Kidney (tissue), 13 donors: ENCODE measurements at regions not wholly inside any gene's neighbourhood (a gene's known extent, or its start where the extent isn't known, plus 50 kb on each side); places are given as distances from the start of the nearest gene placed in this dataset.

Experiments
- DNase-seq, 5 donors: peaks; one replicate each; pipeline ENCODE4 v3.0.0-alpha.2; 2013 to 2020
- FAIRE-seq: peaks from 2 replicates; lab custom pipeline; 2012; peaks lifted over from hg19 to GRCh38; lab: Jason Lieb, UNC
- H3K27ac ChIP-seq, 2 donors: one replicate each; pipeline ENCODE4 v1.7.0; 2013; ENCODE audit warnings: low read depth in 2 of 2, low read length in 2 of 2, inconsistent platforms in 1 of 2
- H3K27me3 ChIP-seq: one replicate; pipeline ENCODE4 v1.7.1; 2013; ENCODE audit warnings: low read length, inconsistent platforms; ENCODE audit not compliant: control insufficient read depth, insufficient read depth
- H3K36me3 ChIP-seq, 3 donors: one replicate each; pipeline versions ENCODE4 v1.7.0 to v1.7.1; 2013; ENCODE audit warnings: low read length in 3 of 3, control low read depth in 1 of 3, inconsistent platforms in 1 of 3; ENCODE audit not compliant: insufficient read depth in 3 of 3, control insufficient read depth in 2 of 3
- H3K4me1 ChIP-seq, 3 donors: one replicate each; pipeline versions ENCODE4 v1.7.0 to v1.7.1; 2013; ENCODE audit warnings: low read length in 3 of 3, inconsistent platforms in 1 of 3, low read depth in 1 of 3; ENCODE audit not compliant: control insufficient read depth in 2 of 3, insufficient read depth in 2 of 3
- H3K4me3 ChIP-seq, 3 donors: one replicate each; pipeline versions ENCODE4 v1.7.0 to v1.8.1; 2013; ENCODE audit warnings: low read length in 3 of 3, control low read depth in 1 of 3, inconsistent platforms in 1 of 3
- H3K9ac ChIP-seq, 3 donors: one replicate each; pipeline versions ENCODE4 v1.7.0 to v1.7.1; 2013; ENCODE audit warnings: low read length in 3 of 3, control low read depth in 1 of 3, inconsistent platforms in 1 of 3
- H3K9me3 ChIP-seq, 3 donors: one replicate each; pipeline versions ENCODE4 v1.7.0 to v1.7.1; 2013; ENCODE audit warnings: low read length in 3 of 3, control low read depth in 1 of 3, inconsistent platforms in 1 of 3; ENCODE audit not compliant: control insufficient read depth in 2 of 3, insufficient read depth in 1 of 3
- intact Hi-C: fragments of 100-400 bp; cut with DNase I; formaldehyde crosslinking; loops from one replicate; pipeline ENCODE4 v1.11.1; 2022
- TF ChIP-seq, protein P1 (sequence below): IDR thresholded peaks from 3 replicates; pipeline ENCODE4 v1.5.1; 2012; ENCODE audit warnings: mild to moderate bottlenecking, moderate library complexity, borderline replicate concordance; ENCODE audit not compliant: insufficient read depth; ENCODE audit errors: extremely low read depth
- donor health status: control.
- donor health status: control.
- donor health status: control.
- donor health status: control.
- donor health status: control.
- donor health status: DM: yes; HTN: yes; CAD: no.
- donor health status: Normal renal cell carcinoma (clear cell type).

DNA sequence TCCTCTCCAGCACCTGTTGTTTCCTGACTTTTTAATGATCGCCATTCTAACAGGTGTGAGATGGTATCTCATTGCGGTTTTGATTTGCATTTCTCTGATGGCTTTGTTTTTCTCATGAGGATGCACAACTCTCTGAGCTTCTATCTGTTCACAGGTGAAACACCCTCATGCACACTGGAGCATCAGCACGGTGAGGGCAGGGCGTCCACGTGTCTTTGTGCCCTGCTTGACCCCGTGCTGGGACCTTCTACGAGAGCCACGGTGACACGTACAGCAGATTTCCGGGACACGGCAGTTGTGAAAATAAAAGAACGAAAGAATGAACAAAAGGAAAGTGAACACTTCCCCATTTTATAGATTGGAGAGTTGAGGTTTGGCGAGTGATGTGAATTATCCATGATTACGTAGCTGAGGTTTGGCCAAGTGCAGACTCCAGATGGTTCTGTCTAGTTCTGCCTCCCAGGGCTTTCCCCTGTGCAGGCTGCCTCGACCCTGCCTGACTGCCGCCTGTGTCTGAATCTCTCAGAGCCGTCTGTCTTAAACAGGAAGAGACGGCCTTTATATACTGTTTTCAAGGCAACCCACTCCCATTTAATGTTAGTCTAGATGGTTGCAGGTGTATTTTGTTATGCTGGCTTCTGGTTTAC, 67.8 kb upstream of the SORBS2 start:
- no peak overlapping the region for H3K9ac ChIP-seq
- TF ChIP-seq, protein P1, sequence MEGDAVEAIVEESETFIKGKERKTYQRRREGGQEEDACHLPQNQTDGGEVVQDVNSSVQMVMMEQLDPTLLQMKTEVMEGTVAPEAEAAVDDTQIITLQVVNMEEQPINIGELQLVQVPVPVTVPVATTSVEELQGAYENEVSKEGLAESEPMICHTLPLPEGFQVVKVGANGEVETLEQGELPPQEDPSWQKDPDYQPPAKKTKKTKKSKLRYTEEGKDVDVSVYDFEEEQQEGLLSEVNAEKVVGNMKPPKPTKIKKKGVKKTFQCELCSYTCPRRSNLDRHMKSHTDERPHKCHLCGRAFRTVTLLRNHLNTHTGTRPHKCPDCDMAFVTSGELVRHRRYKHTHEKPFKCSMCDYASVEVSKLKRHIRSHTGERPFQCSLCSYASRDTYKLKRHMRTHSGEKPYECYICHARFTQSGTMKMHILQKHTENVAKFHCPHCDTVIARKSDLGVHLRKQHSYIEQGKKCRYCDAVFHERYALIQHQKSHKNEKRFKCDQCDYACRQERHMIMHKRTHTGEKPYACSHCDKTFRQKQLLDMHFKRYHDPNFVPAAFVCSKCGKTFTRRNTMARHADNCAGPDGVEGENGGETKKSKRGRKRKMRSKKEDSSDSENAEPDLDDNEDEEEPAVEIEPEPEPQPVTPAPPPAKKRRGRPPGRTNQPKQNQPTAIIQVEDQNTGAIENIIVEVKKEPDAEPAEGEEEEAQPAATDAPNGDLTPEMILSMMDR = no peak
- H3K36me3 ChIP-seq = no peaks in the 10 kb centered on the region
- no peak overlapping the region for H3K27ac ChIP-seq
- FAIRE-seq = no peak
- DNase-seq = peak in 1 of 5 donors; percentile 56
- H3K27me3 ChIP-seq = no peaks in the 10 kb centered on the region
- no peaks in the 10 kb centered on the region for H3K4me1 ChIP-seq
- peaks cover 0 to 2% (median 0%) of the 10 kb centered on the region in 3 donors for H3K9me3 ChIP-seq
- intact Hi-C loops = no loop called here
- H3K4me3 ChIP-seq = no peak overlapping the region

DNA sequence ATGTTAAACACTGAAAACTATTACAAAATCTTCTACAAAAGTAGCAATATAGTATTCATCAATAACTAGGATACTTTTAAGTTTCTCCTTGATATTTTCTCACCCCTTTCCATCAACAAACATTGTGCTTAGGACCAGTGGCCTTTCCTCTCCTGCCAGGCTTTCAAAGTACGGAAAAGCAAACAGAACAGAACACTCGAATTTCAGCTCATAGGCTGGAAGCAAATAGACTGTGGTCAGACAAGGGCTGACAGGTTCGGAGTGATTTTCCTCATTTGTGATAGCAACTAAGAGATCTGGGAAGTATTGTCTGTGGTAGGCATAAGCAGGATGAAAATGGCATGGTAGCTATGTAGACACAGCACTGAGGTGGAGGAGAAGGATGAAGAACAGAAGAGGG, 68.6 kb upstream of the SORBS2 start:
- H3K9me3 ChIP-seq = peaks cover 0 to 2% (median 0%) of the 10 kb centered on the region in 3 donors
- H3K9ac ChIP-seq = no peak overlapping the region
- no peaks in the 10 kb centered on the region for H3K4me1 ChIP-seq
- H3K27ac ChIP-seq = no peak overlapping the region
- FAIRE-seq (no peak), DNase-seq (no peak)
- intact Hi-C loops = no loop called here
- TF ChIP-seq, protein P1 = no peak
- no peaks in the 10 kb centered on the region for H3K36me3 ChIP-seq
- H3K27me3 ChIP-seq = no peaks in the 10 kb centered on the region
- H3K4me3 ChIP-seq = no peak overlapping the region

DNA sequence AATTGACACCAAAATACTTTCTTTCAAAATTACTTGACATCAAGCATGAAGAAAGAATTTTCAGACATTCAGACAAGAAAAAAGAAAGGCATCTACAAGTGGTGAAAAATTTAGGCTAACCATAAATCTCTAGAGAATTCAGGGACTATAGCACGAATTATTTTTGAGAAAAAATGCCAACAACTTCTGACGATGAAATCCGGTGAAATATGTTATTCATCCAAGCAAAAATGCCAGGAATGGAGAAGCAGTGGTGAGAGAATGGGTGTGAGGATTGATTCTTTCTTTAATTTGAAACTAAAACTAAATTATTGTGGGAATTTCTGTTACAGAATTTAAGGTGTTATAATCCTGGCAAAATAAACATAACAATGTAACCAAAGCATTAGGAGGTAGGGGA, 69.4 kb upstream of the SORBS2 start:
- no peak overlapping the region for H3K27ac ChIP-seq
- H3K9me3 ChIP-seq = peaks cover 0 to 2% (median 0%) of the 10 kb centered on the region in 3 donors
- no peaks in the 10 kb centered on the region for H3K4me1 ChIP-seq
- TF ChIP-seq, protein P1 = no peak
- no peaks in the 10 kb centered on the region for H3K27me3 ChIP-seq
- FAIRE-seq (no peak), DNase-seq (no peak)
- intact Hi-C loops = no loop called here
- no peaks in the 10 kb centered on the region for H3K36me3 ChIP-seq
- no peak overlapping the region for H3K4me3 ChIP-seq
- no peak overlapping the region for H3K9ac ChIP-seq

DNA sequence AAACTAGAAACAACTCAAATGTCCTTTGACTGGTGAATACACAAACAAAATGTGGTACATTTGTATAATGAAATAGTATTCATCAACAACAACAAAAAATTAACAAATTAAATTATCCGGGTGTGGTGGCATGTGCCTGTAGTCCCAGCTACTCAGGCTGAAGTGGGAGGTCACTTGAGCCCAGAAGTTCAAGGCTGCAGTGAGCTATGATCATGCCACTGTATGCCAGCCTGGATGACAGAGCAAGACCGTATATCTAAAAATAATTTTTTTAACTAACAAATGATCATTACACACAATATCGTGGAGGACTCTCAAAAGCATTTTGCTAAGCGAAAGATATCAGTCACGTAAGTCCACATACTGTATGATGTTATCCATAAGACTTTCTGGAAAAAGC, 71.6 kb upstream of the SORBS2 start:
- TF ChIP-seq, protein P1 = no peak

More for the DNA sequence above, 71.6 kb upstream of the SORBS2 start:
- H3K9ac ChIP-seq = no peak overlapping the region
- no peak for DNase-seq
- peaks cover 0 to 2% (median 0%) of the 10 kb centered on the region in 3 donors for H3K9me3 ChIP-seq
- intact Hi-C loops = no loop called here
- H3K4me1 ChIP-seq = no peaks in the 10 kb centered on the region
- no peak for FAIRE-seq
- H3K36me3 ChIP-seq = no peaks in the 10 kb centered on the region
- H3K27ac ChIP-seq = no peak overlapping the region
- H3K4me3 ChIP-seq = no peak overlapping the region
- H3K27me3 ChIP-seq = no peaks in the 10 kb centered on the region
